DMS153 treated with DMSO at 0.1 percent for 48 hours (cell line): ENCODE measurements at regions not wholly inside any gene's neighbourhood (a gene's known extent, or its start where the extent isn't known, plus 50 kb on each side); places are given as distances from the start of the nearest gene placed in this dataset.
A peak's percentile ranks its signal among the peaks of the same experiment; 100 is the strongest.
"Not testable (repeated sequence)": the region's sequence is repeated elsewhere in the genome, so short reads cannot be mapped to it uniquely, and the experiment has no call there.

Source experiments
- DNase-seq: peaks from one replicate; lab custom pipeline; 2025; ENCODE audit not compliant: unreplicated experiment; lab: John Stamatoyannopoulos, UW

DNA sequence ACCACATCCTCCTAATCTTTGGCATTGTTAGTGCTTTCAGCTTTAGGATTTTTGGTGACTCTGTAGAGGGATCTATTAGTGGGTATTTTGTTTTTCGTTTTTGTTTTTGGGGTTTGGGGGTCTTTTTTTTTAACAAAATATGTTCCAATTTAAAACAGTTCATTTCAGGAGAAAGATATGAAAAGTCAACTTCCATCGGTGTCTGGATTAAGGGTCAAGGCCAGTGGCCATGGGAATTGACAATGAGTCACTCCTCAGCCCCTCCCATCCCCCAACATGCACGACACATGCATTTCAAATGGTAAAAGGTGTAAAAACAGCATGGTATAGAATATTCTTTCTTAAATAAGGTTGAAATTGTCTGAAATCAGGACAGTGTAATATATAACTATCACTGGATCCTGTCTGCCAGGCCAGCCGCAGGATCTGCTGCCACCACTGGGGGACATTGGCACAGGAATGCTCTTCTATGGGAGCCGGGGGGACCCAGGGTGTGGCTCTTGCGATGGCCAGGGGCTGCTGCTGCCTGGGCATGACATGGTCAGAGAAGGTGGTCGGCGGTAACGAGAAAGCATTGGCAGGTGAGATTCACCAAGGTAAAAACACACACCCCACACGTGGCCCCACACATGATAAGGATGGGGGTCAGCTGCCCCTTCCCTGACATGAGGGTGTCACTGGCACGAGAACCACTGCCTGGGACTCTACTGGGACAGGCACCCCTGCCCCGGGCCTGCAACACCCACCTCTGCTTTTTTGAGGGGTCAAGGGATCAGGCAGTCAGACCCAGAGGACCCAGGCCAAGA, 126.2 kb upstream of the KCTD7 start:
- no peak for DNase-seq

DNA sequence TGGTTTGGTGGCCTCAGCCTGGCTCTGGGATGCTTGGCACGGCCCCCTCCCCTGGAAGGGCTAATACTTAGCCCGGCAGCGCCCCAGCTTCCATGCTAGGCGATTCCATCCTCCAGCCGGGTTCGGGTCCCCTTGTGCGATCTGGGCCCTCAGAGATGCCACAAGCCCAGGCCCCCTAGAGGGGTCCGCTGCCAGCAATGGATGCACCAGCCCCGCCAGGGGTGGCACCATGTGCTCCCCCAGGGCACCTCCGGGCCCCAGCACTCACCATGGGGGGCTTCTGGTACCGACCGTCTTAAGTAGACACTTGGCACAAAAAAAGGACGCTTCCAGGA, 125.7 kb upstream of the KCTD7 start:
- no peak for DNase-seq

DNA sequence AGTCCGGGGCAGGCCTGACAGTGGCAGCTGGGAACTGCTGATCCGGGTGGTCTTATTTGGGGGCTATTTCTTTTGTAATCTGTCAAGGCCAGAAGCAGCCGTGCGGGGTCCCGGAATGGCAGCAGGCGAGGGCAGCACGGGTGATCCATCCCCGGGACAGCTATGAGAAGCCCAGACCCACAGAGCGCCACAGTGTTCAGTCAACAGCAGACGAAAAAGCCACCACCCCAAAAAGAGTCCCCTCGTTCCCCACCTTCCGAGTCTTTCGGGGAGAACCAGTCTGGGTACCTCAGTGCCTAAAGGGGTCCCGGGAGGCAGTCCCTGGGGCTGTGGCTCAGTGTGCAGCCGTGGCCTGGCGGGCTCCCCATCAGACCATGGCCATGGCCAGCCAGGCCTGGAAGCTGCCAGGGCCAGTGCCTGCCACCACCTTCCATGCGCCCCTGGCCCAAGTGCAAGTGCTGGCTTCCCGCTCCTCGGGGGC, 125.1 kb upstream of the KCTD7 start:
- no peak for DNase-seq

DNA sequence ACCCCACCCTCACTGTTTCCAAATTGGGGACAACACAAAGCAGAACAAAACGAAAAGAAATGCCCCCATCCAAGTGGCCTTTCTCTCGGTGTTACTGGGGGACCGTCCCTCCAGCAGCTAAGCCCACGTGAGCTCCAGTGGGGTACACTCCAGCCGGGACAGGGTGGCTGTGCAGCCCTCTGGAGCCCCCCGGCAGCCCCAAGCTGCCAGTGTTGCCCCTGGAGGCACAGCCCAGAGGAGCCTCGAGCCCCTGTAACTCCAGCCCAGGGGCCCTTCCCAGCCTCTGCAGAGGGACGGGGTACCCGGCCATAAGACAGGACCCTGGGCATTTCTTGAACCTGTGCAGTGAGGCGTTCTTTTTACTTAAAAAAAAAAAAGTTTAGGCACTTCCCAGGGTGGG, 124.5 kb upstream of the KCTD7 start:
- no peak for DNase-seq

DNA sequence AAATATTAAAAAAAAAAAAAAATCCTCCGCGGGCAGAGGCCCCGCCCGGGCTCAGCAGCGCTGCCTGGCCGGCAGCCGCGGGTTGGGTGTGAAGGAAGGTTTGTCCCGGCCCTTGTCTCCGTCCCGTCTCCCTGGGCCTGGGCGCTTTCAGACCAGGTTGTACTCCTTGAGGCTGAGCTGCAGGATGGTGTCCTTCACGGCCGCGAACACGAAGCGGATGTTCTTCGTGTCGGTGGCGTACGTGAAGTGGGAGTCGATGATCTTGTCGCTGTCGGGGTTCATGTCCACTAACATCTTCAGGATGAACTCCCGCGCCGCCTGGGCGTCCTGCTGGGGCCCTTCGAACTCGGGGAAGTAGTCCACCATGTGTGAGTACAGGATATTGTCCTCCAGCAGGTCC, 123.7 kb upstream of the KCTD7 start:
- DNase-seq = no peak

DNA sequence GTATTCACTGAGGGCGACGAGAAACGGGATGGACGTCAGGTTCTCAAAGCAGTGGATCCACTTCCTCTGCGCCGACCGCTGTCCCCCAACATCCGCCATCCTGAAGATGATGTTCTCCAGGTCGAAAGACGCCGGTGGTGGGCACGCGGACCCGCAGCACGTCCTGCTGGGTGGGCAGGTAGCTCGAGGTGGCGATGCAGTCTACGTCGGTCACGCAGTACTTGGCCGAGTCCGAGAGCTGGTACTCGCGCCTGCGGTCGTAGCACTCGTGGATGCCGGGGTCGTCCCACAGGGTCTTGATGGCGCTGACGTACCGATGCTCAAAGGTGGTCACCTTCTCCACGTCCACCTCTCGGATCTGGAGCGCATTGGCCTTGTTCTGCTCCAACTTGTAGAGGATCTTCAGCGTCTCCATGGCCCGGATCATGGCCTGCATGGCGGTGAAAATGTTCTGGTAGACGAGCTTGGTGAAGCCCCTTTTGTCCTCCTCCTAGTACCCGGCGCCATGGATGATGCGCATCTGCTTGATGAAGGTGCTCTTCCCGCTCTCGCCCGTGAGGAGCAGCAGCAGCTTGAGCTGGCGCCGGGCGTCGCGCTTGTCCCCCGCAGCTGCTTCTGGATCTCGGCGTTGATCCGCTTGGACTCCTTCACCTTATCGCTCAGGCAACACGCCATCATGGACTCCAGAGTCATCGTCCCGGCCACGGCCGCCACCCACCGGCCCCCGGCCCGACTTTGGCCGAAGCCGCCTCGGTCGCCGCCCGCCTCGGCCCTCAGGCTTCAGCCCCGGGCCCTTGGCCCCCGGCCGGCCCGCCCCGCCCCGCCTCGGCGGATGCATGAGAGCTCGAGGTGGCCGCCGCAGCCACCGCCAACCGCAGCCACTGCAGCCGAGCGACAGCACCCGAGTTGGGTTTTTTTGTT, 122.9 kb upstream of the KCTD7 start:
- DNase-seq = peak; percentile 9

DNA sequence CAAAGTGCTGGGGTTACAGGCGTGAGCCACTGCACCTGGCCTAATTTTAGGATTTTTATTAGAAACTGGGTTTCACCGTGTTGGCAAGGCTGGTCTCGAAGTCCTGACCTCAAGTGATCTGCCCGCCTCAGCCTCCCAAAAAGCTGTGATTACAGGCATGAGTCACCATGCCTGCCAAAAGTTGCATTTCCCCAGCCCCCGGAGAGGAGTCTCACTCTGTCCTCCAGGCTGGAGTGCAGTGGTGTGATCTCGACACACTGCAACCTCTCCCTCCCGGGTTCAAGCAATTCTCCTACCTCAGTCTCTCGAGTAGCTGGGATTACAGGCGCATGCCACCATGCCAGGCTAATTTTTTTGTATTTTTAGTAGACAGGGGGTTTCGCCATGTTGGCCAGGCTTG, 122.0 kb upstream of the KCTD7 start:
- not testable (repeated sequence) for DNase-seq

DNA sequence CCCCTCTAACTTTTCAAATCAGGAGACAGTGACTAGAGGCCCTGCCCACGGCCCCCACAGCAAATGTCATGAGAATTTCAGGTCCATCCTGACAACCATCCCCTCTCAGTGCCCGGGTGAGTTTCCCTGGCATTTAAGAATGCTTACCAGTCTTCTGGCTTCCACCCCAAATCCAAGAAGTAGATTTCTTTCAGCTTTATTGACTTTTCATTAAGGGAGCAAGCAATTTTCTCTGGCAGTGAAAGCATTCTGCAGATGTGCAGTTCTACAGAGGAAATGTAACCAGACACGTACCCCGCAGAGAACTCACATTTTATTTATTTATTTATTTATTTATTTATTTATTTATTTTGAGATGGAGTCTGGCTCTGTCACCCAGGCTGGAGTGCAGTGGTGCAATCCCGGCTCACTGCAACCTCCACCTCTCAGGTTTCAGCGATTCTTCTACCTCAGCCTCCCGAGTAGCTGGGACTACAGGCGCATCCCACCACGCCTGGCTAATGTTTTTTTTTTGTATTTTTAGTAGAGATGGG, 120.9 kb upstream of the KCTD7 start:
- no peak for DNase-seq

DNA sequence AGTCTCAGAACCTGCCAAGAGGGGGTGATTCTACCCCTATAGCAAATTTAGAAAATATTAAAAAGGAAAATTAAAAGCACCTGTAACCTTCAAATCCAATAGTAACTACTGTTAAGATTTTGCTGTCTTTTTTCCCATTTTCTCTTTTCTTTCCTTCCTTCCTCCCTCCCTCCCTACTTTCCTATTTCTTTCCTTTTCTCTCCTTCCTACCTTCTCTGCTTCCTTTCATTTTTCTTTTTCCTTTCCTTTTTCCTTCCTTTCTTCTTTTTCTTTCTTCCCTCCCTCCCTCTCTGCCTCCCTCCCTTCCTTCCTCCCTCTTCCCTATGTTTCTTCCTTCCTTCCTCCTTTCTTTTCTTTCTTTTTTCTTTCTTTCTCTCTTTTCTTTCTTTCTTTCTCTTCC, 120.2 kb upstream of the KCTD7 start:
- no peak for DNase-seq

DNA sequence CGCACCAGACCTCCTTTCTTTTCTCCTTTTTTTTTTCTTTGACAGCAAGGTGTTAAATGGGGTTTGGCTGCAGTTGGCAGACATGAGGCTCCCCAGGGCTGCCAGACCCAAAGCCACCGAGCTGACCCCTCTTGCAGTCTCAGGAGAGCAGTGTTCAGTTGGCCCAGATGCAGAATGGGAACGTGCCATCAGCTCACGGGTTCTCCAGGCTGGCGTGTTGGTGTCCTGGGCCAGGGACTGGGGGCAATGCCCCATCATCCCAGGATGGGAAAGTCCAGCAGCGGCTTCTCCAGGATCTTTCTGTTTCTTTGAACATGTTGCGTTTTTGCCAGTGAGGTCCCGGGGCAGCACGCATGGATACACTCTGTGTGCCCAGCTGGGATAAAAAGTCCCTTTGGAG, 114.6 kb upstream of the KCTD7 start:
- DNase-seq = no peak

DNA sequence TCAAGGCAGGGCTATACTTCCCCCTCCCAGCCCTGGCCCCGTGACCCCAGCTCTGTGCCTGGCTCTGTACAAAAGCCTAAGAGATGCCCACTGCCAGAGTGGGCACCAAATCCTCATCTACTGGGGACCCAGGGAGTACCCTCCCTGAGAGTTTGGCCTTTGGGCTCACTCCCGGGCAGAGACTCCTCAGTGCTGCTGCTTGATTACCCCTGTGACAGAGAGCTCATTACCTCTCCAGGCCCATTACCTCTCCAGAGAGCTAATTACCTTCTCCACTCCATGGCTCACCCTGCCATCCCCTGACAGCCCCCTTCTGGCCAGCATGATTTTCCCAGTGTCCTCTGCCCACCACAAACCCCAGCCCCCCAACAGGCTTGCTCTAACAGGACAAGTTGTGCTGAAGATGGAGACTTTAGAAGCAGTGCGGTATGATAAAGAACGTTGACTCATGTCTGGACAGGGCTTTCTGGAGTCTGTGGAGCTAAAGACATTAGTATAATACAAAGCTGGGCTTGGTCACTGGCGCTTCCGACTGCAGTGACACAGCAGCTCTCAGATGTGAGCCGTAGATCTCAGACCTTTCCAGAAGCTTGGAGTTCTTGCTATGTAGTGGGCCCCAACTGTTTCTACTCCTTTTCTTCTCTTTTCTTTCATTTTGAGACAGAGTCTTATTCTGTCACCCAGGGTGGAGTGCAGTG, 111.3 kb upstream of the KCTD7 start:
- DNase-seq = no peak

DNA sequence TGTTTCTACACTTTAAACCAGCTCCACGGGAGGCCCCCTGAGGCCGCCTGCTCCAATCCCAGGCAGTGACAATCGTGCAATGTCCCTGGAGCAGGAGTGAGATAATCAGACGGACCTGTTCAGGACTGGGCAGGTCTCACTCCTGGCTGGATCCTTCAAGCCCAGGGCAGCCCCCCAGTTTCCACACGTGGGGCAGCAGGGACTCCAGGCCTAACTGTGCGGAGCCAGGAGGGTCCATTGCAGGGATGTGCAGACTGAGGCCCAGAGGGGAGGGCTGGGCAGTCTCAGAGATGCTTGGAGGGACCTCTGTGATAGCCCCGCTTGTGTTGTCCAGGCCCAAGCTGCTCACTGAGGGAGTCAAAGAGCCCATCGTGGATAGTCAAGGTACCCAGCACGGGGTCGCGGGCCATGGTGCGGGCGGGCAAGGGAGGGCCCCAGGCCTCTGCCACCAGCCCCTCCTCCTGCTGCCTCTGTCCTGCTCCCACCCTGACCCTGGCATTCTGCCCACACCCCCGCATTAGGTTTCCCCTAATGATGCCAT, 110.5 kb upstream of the KCTD7 start:
- DNase-seq = no peak

DNA sequence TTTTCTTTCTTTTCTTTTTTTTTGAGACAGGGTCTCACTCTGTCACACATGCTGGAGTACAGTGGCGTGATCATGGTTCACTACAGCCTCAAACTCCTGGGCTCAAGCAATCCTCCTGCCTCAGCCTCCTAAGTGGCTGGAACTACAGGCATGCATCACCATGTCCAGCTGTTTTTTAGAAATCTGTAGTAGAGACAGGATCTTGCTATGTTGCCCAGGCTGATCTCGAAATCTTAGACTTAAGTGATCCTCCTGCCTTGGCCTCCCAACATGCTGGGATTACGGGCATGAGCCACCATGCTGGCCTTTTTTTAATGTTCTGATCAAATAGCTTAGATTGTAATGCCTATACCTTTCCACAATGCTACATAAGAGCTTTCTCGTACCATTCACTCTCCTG, 107.0 kb upstream of the KCTD7 start:
- DNase-seq = no peak

DNA sequence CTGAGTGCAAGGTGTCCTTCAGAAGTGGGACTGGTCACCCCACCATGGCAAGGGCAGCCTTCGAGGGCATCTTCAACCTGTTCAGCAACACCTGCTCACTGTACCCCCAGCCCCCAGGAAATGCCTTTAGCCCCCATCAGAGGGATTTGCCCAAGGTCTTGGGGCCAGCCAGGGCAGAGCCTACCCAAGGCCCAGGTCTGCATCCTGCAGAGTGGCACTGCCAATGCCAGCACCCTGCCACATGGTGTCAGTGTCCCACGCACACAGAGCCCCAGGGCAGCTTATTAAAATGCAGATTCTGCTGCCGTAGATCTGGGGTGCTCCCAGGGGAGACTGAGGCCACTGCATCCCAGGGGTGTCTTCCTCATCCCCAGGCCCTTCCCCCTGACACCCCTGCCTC, 106.2 kb upstream of the KCTD7 start:
- no peak for DNase-seq

DNA sequence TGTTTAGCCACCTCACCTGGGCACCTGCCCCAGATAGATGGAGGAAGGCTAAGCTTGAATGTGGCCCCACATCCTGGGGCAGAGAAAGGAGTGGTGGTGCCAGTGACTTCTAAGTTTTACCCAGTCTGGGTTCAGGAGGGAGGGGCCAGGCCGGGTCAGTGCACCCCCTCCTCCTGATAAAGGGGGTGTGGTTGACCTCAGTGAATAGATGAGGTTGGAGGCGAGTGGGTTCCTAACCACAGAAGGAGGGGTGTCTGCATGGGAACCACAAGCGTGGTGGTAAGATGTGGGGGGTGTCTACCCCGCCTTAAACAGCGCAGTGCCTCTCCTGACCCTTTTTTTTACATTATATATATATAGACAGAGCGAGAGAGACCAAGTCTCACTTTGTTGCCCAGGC, 105.3 kb upstream of the KCTD7 start:
- DNase-seq = no peak

DNA sequence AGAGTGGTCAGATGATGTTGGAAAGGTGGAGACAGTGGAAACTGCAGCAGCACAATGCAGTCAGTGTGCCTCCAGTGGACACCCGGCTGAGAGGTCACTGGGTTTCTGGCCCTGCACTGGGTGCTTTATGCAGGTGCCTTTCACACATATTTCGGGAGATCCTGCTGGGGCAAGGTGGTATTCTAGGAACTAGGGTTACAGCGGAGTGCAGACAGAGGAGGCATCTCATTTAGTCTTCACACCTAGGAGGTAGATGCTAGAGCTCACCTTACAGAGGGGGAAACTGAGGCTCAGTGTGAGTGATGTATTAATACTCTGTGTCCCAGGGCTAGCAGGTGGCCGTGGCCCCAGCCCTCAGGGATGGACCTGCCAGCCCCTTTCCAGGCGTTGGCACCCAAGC, 103.9 kb upstream of the KCTD7 start:
- no peak for DNase-seq

DNA sequence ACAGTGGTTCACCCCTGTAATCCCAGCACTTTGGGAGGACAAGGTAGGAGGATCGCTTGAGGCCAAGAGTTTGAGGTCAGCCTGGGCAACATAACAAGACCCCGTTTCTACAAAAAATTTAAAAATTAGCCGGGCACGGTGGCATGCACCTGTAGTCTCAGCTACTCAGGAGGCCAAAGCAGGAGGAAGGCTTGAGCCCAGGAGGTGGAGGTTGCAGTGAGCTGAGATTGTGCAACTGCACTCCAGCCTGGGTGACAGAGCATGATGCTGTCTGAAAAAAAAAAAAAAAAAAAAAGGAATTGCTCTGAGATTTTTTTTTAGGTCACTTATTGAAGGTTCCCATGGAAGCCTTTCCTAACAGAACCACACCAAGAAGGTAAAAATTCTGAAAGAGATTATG, 101.9 kb upstream of the KCTD7 start:
- DNase-seq = not testable (repeated sequence)

DNA sequence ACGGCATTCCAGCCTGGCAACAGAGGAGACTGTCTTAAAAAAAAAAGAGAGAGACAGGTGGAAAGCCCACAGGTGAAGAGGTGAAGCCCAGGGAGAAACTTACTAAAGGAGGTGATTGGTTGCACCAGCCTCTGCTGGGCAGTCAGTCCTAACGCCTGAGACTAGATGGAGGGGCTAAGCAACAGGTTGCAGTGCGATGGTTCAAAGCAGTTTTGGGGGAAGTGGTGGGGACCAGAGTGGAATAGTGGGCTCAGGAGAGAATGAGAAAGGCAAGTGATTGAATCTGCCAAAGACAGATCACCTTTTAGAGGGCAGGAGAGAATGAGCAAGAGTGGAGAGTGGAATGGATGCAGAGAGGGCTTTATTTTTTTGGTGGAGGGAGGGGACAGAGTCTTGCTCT, 100.0 kb upstream of the KCTD7 start:
- DNase-seq = no peak

DNA sequence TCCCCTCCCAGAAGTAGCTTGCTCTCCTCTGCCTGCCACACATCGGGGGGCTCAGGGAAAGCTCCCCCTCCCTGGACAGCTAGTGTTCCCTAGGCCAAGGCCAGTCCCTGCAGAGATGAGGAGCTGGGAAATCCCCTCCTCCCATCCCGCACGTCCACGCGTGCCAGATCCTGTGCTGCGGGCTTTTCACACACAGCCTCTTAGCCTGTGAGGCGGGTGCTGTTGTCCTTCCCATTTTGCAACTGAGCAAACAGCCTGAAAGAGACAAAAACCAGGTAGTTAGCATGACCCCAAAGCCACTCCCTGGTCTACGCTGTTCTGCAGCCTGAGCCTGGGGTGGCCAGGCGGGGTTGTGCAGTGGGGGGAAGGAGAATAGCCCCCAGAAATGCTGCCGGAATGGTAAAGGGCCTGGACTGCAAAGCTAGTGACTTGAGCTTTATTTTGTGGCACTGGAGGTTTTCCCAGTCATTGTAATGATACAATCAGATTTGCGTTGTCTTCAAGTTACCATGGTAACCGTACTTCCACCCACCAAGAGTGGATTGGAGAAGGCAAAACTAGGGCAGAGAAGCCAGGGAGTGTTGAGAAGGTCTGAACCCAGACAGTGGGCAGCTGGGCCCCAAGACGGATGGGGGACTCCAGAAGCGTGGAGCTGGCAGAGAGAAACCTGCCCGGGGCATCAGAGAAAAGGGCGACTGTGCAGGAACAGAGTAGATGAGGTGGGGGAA, 98.6 kb upstream of the KCTD7 start:
- no peak for DNase-seq
